Neuronal stem cell (in vitro differentiated cells): ENCODE measurements at regions not wholly inside any gene's neighbourhood (a gene's known extent, or its start where the extent isn't known, plus 50 kb on each side); places are given as distances from the start of the nearest gene placed in this dataset.

Experiments used
- DNase-seq: peaks from one replicate; pipeline ENCODE4 v3.0.0-alpha.2; 2013; ENCODE audit warnings: low spot score
- H2AFZ ChIP-seq: one replicate; pipeline ENCODE4 v1.6.1; 2013; ENCODE audit warnings: mild to moderate bottlenecking, low read length, inconsistent platforms
- H2AK5ac ChIP-seq: 2 replicates; pipeline ENCODE4 v1.6.1; 2013; ENCODE audit warnings: low read depth, mild to moderate bottlenecking, inconsistent platforms, low read length, moderate library complexity, mixed read lengths
- H2BK120ac ChIP-seq: 2 replicates; pipeline ENCODE4 v1.6.1; 2013; ENCODE audit warnings: low read depth, mild to moderate bottlenecking, inconsistent platforms, low read length, moderate library complexity, mixed read lengths
- H2BK12ac ChIP-seq: one replicate; pipeline ENCODE4 v1.6.1; 2013; ENCODE audit warnings: low read length, inconsistent platforms
- H2BK15ac ChIP-seq: 2 replicates; pipeline ENCODE4 v1.6.1; 2013; ENCODE audit warnings: mild to moderate bottlenecking, low read length, inconsistent platforms, mixed read lengths
- H2BK5ac ChIP-seq: one replicate; pipeline ENCODE4 v1.6.1; 2013; ENCODE audit warnings: inconsistent platforms, mild to moderate bottlenecking, low read length, moderate library complexity
- H3K14ac ChIP-seq: one replicate; pipeline ENCODE4 v1.6.1; 2013; ENCODE audit warnings: low read length, inconsistent platforms
- H3K18ac ChIP-seq: 2 replicates; pipeline ENCODE4 v1.6.1; 2013; ENCODE audit warnings: low read length, inconsistent platforms
- H3K23ac ChIP-seq: 2 replicates; pipeline ENCODE4 v1.6.1; 2013; ENCODE audit warnings: low read depth, mild to moderate bottlenecking, mixed read lengths, low read length, inconsistent platforms; ENCODE audit not compliant: poor library complexity
- H3K27ac ChIP-seq: replicated peaks from 3 replicates; pipeline ENCODE4 v1.5.1; 2013; ENCODE audit warnings: low read length, inconsistent platforms
- H3K27me3 ChIP-seq, 3 experiments: 2 replicates each; pipeline ENCODE4 v1.6.1; 2013; ENCODE audit warnings: low read length in 3 of 3, mild to moderate bottlenecking in 2 of 3, inconsistent platforms in 1 of 3, low read depth in 1 of 3, mixed read lengths in 1 of 3, moderate library complexity in 1 of 3; ENCODE audit not compliant: control insufficient read depth in 3 of 3, insufficient read depth in 3 of 3
- H3K36me3 ChIP-seq, 2 donors: replicated peaks in 1 of 2; 2 replicates each; pipeline ENCODE4 v1.6.1; 2013; ENCODE audit warnings: low read length in 2 of 2; ENCODE audit not compliant: control insufficient read depth in 2 of 2, insufficient read depth in 2 of 2
- H3K4ac ChIP-seq: 2 replicates; pipeline ENCODE4 v1.6.1; 2013; ENCODE audit warnings: inconsistent platforms, mild to moderate bottlenecking, low read length, moderate library complexity
- H3K4me1 ChIP-seq, 2 donors: 1 replicate in 1 of 2; 2 replicates in 1 of 2; pipeline ENCODE4 v1.6.1; 2013; ENCODE audit warnings: low read length in 2 of 2, low read depth in 1 of 2; ENCODE audit not compliant: control insufficient read depth in 2 of 2, insufficient read depth in 1 of 2
- H3K4me2 ChIP-seq: one replicate; pipeline ENCODE4 v1.6.1; 2013; ENCODE audit warnings: mild to moderate bottlenecking, low read length, inconsistent platforms; ENCODE audit not compliant: insufficient read depth, poor library complexity, severe bottlenecking
- H3K4me3 ChIP-seq, 2 donors: 2 replicates each; pipeline ENCODE4 v1.5.1; 2013; ENCODE audit warnings: low read length in 2 of 2, mild to moderate bottlenecking in 2 of 2, inconsistent platforms in 1 of 2, moderate library complexity in 1 of 2
- H3K79me1 ChIP-seq: one replicate; pipeline ENCODE4 v1.6.1; 2013; ENCODE audit warnings: low read depth, mild to moderate bottlenecking, inconsistent platforms, low read length, moderate library complexity
- H3K9ac ChIP-seq: one replicate; pipeline ENCODE4 v1.6.1; 2013; ENCODE audit warnings: mild to moderate bottlenecking, low read depth, low read length, inconsistent platforms; ENCODE audit not compliant: poor library complexity
- H3K9me3 ChIP-seq, 2 donors: replicated peaks in 1 of 2; 2 replicates each; pipeline versions ENCODE3 to v1.6.1; 2013; ENCODE audit warnings: low read length in 2 of 2, mild to moderate bottlenecking in 2 of 2, inconsistent platforms in 1 of 2, low read depth in 1 of 2, mixed read lengths in 1 of 2, moderate library complexity in 1 of 2; ENCODE audit not compliant: control insufficient read depth in 2 of 2, insufficient read depth in 1 of 2
- H4K8ac ChIP-seq: one replicate; pipeline ENCODE4 v1.6.1; 2013; ENCODE audit warnings: low read depth, mild to moderate bottlenecking, inconsistent platforms, low read length, moderate library complexity
- H4K91ac ChIP-seq: one replicate; pipeline ENCODE4 v1.6.1; 2013; ENCODE audit warnings: low read length, low read depth, mild to moderate bottlenecking, inconsistent platforms; ENCODE audit not compliant: poor library complexity
- WGBS, 2 donors: extraction: QIAGEN DNeasy Blood & Tissue Kit; methylation state at CpG; one replicate each; pipeline ENCODE4 v1.1.7; 2013; ENCODE audit warnings: missing lambda C conversion rate in 2 of 2, mixed read lengths in 1 of 2; ENCODE audit not compliant: insufficient read length in 2 of 2, insufficient replicate concordance in 1 of 2; ENCODE audit errors: extremely low coverage in 2 of 2; 5-methylcytosine and 5-hydroxymethylcytosine counted together

DNA sequence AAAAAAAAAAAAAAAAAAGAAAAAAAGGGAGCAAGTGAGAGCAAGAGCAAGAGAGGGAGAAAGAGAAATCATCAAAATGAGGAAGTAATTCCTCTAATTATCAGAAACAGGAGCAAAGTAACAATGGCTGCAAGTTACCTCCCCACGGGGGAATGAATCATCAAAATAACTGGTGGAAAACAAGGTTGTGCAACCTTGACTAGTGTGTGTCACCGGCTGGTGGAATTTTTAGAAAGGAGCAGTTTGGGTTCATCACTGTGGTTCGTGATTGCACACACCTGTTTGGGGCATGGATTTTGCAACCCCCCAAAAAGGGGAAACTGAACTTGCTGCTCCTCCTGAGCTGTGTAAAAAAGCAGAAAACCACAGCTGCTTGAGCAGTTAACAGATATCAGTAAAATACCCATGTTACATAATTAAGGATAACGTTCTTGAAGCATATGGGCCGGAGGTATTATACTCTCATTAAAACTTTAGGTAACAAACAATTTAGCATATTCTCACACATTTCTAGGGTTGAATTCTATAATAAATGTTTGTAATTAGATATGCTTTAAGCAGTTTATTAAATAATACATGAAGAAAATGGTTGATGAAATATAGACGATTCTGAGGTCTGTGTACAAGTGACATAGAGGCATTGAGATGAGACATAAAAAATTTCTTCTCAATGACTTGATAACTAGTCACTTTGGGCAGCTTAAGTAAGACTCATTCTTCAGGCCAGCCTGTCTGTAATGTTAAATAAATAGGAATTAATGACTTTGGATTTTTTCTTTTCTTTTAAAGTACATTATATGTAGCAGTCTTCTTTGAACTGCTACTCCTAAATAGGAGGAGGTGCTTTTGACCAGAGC is 184.2 kb upstream of the ZEB2 start:
- Histone ChIP-seq H3K27me3 (no peaks in the 10 kb centered on the region), H2BK12ac (no peak overlapping the region), H2AK5ac (no peak overlapping the region), H3K9me3 (no peaks in the 10 kb centered on the region), H3K4me3 (no peak overlapping the region), H3K4me2 (no peak overlapping the region), H2AFZ (no peak overlapping the region), H3K4ac (no peak overlapping the region), H3K14ac (no peak overlapping the region), H3K36me3 (no peaks in the 10 kb centered on the region), H3K27ac (no peak overlapping the region), H3K9ac (no peak overlapping the region), H2BK15ac (no peak overlapping the region), H2BK5ac (no peak overlapping the region), H4K8ac (no peak overlapping the region), H3K18ac (no peak overlapping the region), H3K79me1 (no peaks in the 10 kb centered on the region), H4K91ac (no peak overlapping the region), H3K4me1 (no peaks in the 10 kb centered on the region), H3K23ac (no peak overlapping the region), H2BK120ac (no peak overlapping the region)
- WGBS, 2 donors: no CpG with 5 or more reads among the region's 6 CpGs
- no peak for DNase-seq

- no peak overlapping the region for H2BK120ac ChIP-seq
- H3K9ac ChIP-seq: no peak overlapping the region
- no peaks in the 10 kb centered on the region for H3K79me1 ChIP-seq
- no peak for DNase-seq
- no peak overlapping the region for H3K4me2 ChIP-seq
- H3K14ac ChIP-seq: no peak overlapping the region
- WGBS, 2 donors: 100% methylated on average over 1 of the region's 1 CpG
- H2AFZ ChIP-seq: no peak overlapping the region
- H3K4me1 ChIP-seq: no peaks in the 10 kb centered on the region
- no peak overlapping the region for H4K8ac ChIP-seq
- no peak overlapping the region for H3K4me3 ChIP-seq
- H2BK12ac ChIP-seq: no peak overlapping the region
- H3K27me3 ChIP-seq: no peaks in the 10 kb centered on the region
- no peak overlapping the region for H2AK5ac ChIP-seq
- no peak overlapping the region for H3K18ac ChIP-seq
- no peak overlapping the region for H2BK15ac ChIP-seq
- no peak overlapping the region for H3K27ac ChIP-seq
- H3K23ac ChIP-seq: no peak overlapping the region
- no peak overlapping the region for H3K4ac ChIP-seq
- no peak overlapping the region for H2BK5ac ChIP-seq
- no peak overlapping the region for H4K91ac ChIP-seq
- no peaks in the 10 kb centered on the region for H3K9me3 ChIP-seq
- H3K36me3 ChIP-seq: no peaks in the 10 kb centered on the region
These were observed 182.1 kb upstream of the ZEB2 start for GRCh38 chr2:144702051-144702450.

GRCh38 chr2:144701259-144701658 is 181.3 kb upstream of the ZEB2 start:
- H2AFZ ChIP-seq: no peak overlapping the region
- WGBS, 2 donors: no CpG with 5 or more reads among the region's 2 CpGs
- no peaks in the 10 kb centered on the region for H3K79me1 ChIP-seq

DNA sequence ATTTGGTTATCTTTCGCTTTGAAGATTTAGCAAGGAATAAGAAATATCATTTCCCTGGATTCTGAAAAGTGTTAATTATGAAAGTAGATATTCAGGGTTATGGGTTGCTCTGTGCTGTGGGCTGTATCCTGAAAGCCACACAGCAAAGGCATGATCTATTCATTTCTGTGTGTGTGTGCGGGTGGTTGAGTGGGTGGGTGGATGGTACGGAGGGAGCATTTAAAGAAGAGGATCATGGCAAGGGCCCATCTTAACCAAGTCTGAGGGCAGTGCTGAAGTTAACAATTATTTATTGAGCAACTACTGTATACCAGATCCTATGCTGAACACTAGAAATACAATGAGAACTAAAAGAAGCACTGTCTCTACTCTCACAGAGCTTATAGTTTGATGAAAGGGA is 178.2 kb upstream of the ZEB2 start:
- H3K9ac ChIP-seq: no peak overlapping the region
- WGBS, 2 donors: no CpG with 5 or more reads among the region's 3 CpGs
- H2BK5ac ChIP-seq: no peak overlapping the region
- H3K9me3 ChIP-seq: no peaks in the 10 kb centered on the region
- no peak overlapping the region for H4K91ac ChIP-seq
- H3K4me1 ChIP-seq: no peaks in the 10 kb centered on the region
- H4K8ac ChIP-seq: no peak overlapping the region
- no peaks in the 10 kb centered on the region for H3K36me3 ChIP-seq
- no peak overlapping the region for H3K4me2 ChIP-seq
- no peak overlapping the region for H3K4ac ChIP-seq
- H2AFZ ChIP-seq: no peak overlapping the region
- no peak overlapping the region for H3K4me3 ChIP-seq
- no peak overlapping the region for H2BK12ac ChIP-seq
- H2BK15ac ChIP-seq: no peak overlapping the region
- H3K79me1 ChIP-seq: no peaks in the 10 kb centered on the region
- H2BK120ac ChIP-seq: no peak overlapping the region
- DNase-seq: no peak
- H3K23ac ChIP-seq: no peak overlapping the region
- H3K27me3 ChIP-seq: no peaks in the 10 kb centered on the region
- no peak overlapping the region for H3K14ac ChIP-seq
- no peak overlapping the region for H2AK5ac ChIP-seq
- no peak overlapping the region for H3K18ac ChIP-seq
- H3K27ac ChIP-seq: no peak overlapping the region

More at GRCh38 chr2:144701259-144701658, 181.3 kb upstream of the ZEB2 start:
- no peak overlapping the region for H3K18ac ChIP-seq
- H2BK15ac ChIP-seq: no peak overlapping the region
- H3K36me3 ChIP-seq: no peaks in the 10 kb centered on the region
- no peak overlapping the region for H3K4me3 ChIP-seq
- H3K14ac ChIP-seq: no peak overlapping the region
- no peak overlapping the region for H2AK5ac ChIP-seq
- no peak overlapping the region for H2BK120ac ChIP-seq
- no peak for DNase-seq
- H2BK12ac ChIP-seq: no peak overlapping the region
- H3K9ac ChIP-seq: no peak overlapping the region
- no peak overlapping the region for H2BK5ac ChIP-seq
- H4K8ac ChIP-seq: no peak overlapping the region
- H3K9me3 ChIP-seq: no peaks in the 10 kb centered on the region
- H4K91ac ChIP-seq: no peak overlapping the region
- no peak overlapping the region for H3K4me2 ChIP-seq
- no peak overlapping the region for H3K23ac ChIP-seq
- no peak overlapping the region for H3K27ac ChIP-seq
- H3K27me3 ChIP-seq: no peaks in the 10 kb centered on the region
- H3K4me1 ChIP-seq: no peaks in the 10 kb centered on the region
- no peak overlapping the region for H3K4ac ChIP-seq
